Body of pancreas (tissue), 4 donors: ENCODE measurements at regions not wholly inside any gene's neighbourhood (a gene's known extent, or its start where the extent isn't known, plus 50 kb on each side); places are given as distances from the start of the nearest gene placed in this dataset.

Experiments
- ATAC-seq: fragments of 150-250 bp; one replicate; pipeline ENCODE4 v1.9.1; 2016
- DNase-seq, 4 donors: peaks; one replicate each; pipeline ENCODE4 v3.0.0-alpha.2; 2019
- H3K27ac ChIP-seq, 4 donors: fragments of 200-600 bp; sonication (generic); 1 replicate in 3 of 4; 2 replicates in 1 of 4; pipeline versions ENCODE4 v1.5.1 to v1.6.1; 2016 to 2019; ENCODE audit warnings: mild to moderate bottlenecking in 1 of 4, mixed read lengths in 1 of 4, moderate library complexity in 1 of 4
- H3K27me3 ChIP-seq, 2 donors: fragments of 200-600 bp; sonication (generic); one replicate each; pipeline ENCODE4 v1.6.0; 2016; ENCODE audit warnings: mild to moderate bottlenecking in 1 of 2
- H3K36me3 ChIP-seq, 2 donors: fragments of 200-600 bp; sonication (generic); replicated peaks in 1 of 2; 2 replicates each; pipeline ENCODE4 v1.5.1; 2016; ENCODE audit warnings: low read depth in 2 of 2; ENCODE audit not compliant: insufficient read depth in 1 of 2
- H3K4me1 ChIP-seq: fragments of 200-600 bp; sonication (generic); one replicate; pipeline ENCODE4 v1.6.0; 2016
- H3K4me3 ChIP-seq, 2 donors: fragments of 200-600 bp; sonication (generic); 1 replicate in 1 of 2; 2 replicates in 1 of 2; pipeline ENCODE4 v1.5.1; 2016 to 2019
- H3K9me3 ChIP-seq, 3 donors: fragments of 200-600 bp; sonication (generic); 1 replicate in 2 of 3; 2 replicates in 1 of 3; pipeline ENCODE4 v1.5.1; 2016
- POLR2A ChIP-seq, 3 donors: fragments of 450-650 bp; IDR thresholded peaks; one replicate each; pipeline ENCODE4 v1.6.1; 2016; ENCODE audit warnings: antibody characterized with exemption in 3 of 3, mild to moderate bottlenecking in 2 of 3
- WGBS, 2 donors: methylation state at CpG; one replicate each; pipeline ENCODE4 v1.1.5; 2017; 5-methylcytosine and 5-hydroxymethylcytosine counted together
- intact Hi-C: fragments of 100-400 bp; cut with DNase I; formaldehyde crosslinking; loops from one replicate; pipeline ENCODE4 v1.15.1; 2023
- TF ChIP-seq, protein P1 (sequence below), 7 experiments: fragments of 450-650 bp in 4 of 7; fragments of 200-600 bp in 3 of 7; sonication (generic) in 3 of 7; IDR thresholded peaks; one replicate each; pipeline ENCODE4 v1.5.1; 2016 to 2019; ENCODE audit warnings: antibody characterized with exemption in 7 of 7

DNA sequence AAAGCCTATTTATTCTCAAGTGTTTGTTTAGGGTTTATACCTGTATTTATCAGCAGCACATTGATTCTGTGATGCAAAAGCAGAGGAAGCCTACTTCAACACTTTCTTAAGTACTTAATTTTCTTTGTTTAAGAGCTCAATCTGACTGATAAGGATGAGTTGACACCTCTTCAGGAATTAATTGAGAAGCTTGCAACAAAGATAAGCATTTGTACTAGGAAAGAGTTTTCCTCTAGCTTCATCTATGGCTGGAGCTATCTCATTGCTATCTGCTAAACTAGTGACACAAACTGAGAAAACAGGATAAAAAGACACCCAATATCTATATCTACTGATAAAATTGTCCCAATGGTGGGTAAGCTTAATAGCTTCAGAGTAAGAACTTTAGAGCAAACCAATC is 170.1 kb upstream of the SLITRK6 start:
- DNase-seq (no peak), ATAC-seq (no peak)
- H3K36me3 ChIP-seq: no peaks in the 10 kb centered on the region
- no peak for TF ChIP-seq POLR2A (IDR thresholded peaks at IDR 0.05)
- TF ChIP-seq, protein P1, sequence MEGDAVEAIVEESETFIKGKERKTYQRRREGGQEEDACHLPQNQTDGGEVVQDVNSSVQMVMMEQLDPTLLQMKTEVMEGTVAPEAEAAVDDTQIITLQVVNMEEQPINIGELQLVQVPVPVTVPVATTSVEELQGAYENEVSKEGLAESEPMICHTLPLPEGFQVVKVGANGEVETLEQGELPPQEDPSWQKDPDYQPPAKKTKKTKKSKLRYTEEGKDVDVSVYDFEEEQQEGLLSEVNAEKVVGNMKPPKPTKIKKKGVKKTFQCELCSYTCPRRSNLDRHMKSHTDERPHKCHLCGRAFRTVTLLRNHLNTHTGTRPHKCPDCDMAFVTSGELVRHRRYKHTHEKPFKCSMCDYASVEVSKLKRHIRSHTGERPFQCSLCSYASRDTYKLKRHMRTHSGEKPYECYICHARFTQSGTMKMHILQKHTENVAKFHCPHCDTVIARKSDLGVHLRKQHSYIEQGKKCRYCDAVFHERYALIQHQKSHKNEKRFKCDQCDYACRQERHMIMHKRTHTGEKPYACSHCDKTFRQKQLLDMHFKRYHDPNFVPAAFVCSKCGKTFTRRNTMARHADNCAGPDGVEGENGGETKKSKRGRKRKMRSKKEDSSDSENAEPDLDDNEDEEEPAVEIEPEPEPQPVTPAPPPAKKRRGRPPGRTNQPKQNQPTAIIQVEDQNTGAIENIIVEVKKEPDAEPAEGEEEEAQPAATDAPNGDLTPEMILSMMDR (IDR thresholded peaks at IDR 0.05): no peak
- H3K4me3 ChIP-seq: no peak overlapping the region
- H3K27me3 ChIP-seq: no peaks in the 10 kb centered on the region
- intact Hi-C loops: no loop called here
- H3K9me3 ChIP-seq: no peaks in the 10 kb centered on the region
- H3K4me1 ChIP-seq: no peaks in the 10 kb centered on the region
- no peak overlapping the region for H3K27ac ChIP-seq

DNA sequence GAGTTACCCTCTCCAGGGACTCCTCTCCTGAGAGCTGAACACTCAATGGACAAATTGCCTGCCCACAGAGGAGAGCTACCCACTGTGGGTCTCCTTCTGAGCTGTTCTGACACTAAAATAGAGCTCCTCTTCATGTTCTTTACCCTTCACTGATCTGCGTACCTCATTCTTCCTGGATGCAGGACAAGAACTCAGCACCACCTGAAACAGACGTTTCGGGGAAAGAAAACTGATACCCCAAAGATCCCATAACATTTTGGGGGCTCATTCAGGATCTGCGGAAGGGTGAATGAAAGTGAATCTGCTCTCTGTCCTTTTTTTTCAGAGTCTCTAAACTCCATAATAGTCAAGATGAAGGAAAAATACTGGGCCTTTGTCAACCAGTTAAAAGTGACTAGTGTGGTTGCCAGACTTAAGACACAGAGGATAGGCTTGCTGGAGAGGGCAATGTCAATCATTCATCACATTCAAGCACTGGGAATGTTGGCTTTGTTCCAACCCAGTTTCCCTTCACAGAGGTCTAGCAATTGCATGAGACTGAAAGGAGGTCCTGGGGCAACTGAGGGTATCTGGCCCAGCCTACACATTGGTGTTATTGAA is 136.7 kb upstream of the SLITRK6 start:
- Histone ChIP-seq H3K4me3 (no peak overlapping the region), H3K27me3 (no peaks in the 10 kb centered on the region), H3K36me3 (no peaks in the 10 kb centered on the region), H3K4me1 (no peaks in the 10 kb centered on the region), H3K27ac (no peak overlapping the region), H3K9me3 (peaks cover 0 to 12% (median 0%) of the 10 kb centered on the region in 3 donors)
- TF ChIP-seq POLR2A (IDR thresholded peaks at IDR 0.05): no peak
- TF ChIP-seq, protein P1 (IDR thresholded peaks at IDR 0.05): no peak
- no peak for DNase-seq
- intact Hi-C loops: no loop called here
- WGBS, 2 donors: 74 to 85% methylated on average over 4 of the region's 4 CpGs
- ATAC-seq: no peak

DNA sequence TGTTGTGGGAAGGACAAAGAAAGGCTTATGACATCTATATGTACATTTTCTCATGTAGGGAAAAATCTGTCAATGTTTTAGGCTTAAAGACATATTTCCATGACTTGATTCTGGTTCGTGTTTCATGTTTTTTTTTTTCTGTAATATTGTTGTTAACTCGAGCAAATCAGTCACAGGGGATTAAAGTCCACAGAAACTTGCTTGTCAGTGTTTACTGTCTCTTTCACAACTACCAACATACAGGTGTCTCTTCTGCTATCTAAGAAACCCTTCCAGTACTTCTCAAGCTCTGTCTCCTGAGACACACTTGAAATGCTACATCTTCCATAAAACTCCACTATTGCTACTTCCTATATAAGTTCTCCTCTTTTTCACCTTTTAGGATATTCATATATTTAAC is 130.9 kb upstream of the SLITRK6 start:
- H3K4me3 ChIP-seq: no peak overlapping the region
- ATAC-seq (no peak), DNase-seq (no peak)
- no peaks in the 10 kb centered on the region for H3K36me3 ChIP-seq
- H3K27ac ChIP-seq: no peak overlapping the region
- intact Hi-C loops: no loop called here
- H3K9me3 ChIP-seq: no peaks in the 10 kb centered on the region
- WGBS, 2 donors: 15 to 17% methylated on average over 2 of the region's 2 CpGs
- no peak for TF ChIP-seq POLR2A (IDR thresholded peaks at IDR 0.05)
- TF ChIP-seq, protein P1 (IDR thresholded peaks at IDR 0.05): no peak
- H3K27me3 ChIP-seq: no peaks in the 10 kb centered on the region
- no peaks in the 10 kb centered on the region for H3K4me1 ChIP-seq

- no peak for DNase-seq
- intact Hi-C loops: no loop called here
Observed at GRCh38 chr13:85910962-85911361, 111.7 kb upstream of the SLITRK6 start.

DNA sequence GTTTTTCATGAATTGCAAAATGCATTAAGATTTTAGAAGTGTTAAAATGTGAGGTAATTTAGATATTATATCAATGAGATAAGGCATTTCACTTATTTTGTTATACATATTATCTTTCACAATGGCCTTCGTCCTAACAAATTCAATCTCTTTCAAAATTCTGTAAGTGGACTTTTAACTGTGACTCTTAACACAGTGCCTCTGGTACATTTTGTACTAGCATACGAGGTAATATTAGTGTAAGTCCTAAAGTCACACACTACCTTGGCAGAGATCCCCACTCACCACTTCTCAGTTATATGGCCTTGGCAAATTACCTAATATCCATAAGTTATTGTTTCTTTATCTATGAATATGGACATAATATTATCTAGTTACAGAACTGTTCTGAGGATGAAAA is 101.3 kb upstream of the SLITRK6 start:
- Histone ChIP-seq H3K4me3 (no peak overlapping the region), H3K27ac (no peak overlapping the region), H3K36me3 (no peaks in the 10 kb centered on the region), H3K4me1 (no peaks in the 10 kb centered on the region), H3K27me3 (no peaks in the 10 kb centered on the region), H3K9me3 (no peaks in the 10 kb centered on the region)
- no peak for ATAC-seq
- no peak for TF ChIP-seq POLR2A (IDR thresholded peaks at IDR 0.05)
- TF ChIP-seq, protein P1 (IDR thresholded peaks at IDR 0.05): no peak
- 43 to 50% methylated on average over 2 of the region's 2 CpGs for WGBS, 2 donors
- DNase-seq: no peak
- intact Hi-C loops: no loop called here

More at GRCh38 chr13:85910962-85911361, 111.7 kb upstream of the SLITRK6 start:
- Histone ChIP-seq H3K4me3 (no peak overlapping the region), H3K4me1 (no peaks in the 10 kb centered on the region), H3K36me3 (no peaks in the 10 kb centered on the region), H3K27me3 (no peaks in the 10 kb centered on the region), H3K9me3 (no peaks in the 10 kb centered on the region), H3K27ac (no peak overlapping the region)
- ATAC-seq: no peak
- TF ChIP-seq, protein P1 (IDR thresholded peaks at IDR 0.05): no peak
- no peak for TF ChIP-seq POLR2A (IDR thresholded peaks at IDR 0.05)
- 38 to 54% methylated on average over 1 of the region's 1 CpG for WGBS, 2 donors
